ENCODE measurements at regions not wholly inside any gene's neighbourhood (a gene's known extent, or its start where the extent isn't known, plus 50 kb on each side); places are given as distances from the start of the nearest gene placed in this dataset.

DNA sequence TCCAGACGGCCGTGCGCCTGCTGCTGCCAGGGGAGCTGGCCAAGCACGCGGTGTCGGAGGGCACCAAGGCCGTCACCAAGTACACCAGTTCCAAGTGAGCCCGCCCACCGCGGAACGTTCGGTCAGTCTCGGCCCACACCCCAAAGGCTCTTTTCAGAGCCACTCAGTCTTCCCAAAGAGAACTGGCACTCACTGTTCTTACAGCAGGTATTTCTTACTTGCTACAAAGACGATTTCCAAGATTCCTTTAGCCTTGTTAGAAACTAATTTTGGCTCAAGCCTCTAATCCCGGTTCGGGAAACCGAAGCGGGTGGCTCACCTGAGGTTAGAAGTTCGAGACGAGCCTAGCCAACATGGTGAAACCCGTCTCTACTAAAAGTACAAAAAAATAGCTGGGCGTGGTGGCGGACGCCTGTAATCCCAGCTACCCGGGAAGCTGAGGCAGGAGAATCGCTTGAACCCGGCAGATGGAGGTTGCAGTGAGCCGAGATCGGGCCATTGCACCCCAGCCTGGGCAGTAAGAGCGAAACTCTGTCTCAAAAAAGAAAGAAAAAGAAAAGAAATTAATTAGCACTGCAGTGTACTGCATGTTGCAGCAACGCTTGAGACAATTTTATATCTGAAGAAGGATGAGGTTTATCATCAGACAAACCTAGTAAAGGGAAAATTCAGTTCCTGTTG is 73.1 kb downstream of the OR2B2 start (continued):
- TF ChIP-seq ZNF337 (CRISPR knock-in tag; IDR thresholded peaks at IDR 0.05; ENCODE audit: borderline replicate concordance, low read depth) (0 out of 2 replicates have a peak, but pooled peaks have one; percentile 16), ZNF816 (CRISPR knock-in tag; IDR thresholded peaks at IDR 0.05; ENCODE audit: borderline replicate concordance) (no peak; the same call in 1 of the 2 replicates), ZFP82 (CRISPR knock-in tag; IDR thresholded peaks at IDR 0.05; ENCODE audit: borderline replicate concordance) (no peak), KLF9 (CRISPR knock-in tag; IDR thresholded peaks at IDR 0.05; ENCODE audit: low read depth) (no peak), ZNF556 (CRISPR knock-in tag; IDR thresholded peaks at IDR 0.05; ENCODE audit: borderline replicate concordance) (peak; percentile 76; the same call in 1 of the 2 replicates), PAX8 (CRISPR knock-in tag; IDR thresholded peaks at IDR 0.05; ENCODE audit: borderline replicate concordance) (0 out of 2 replicates have a peak, but pooled peaks have one; percentile 57), JARID2 (CRISPR knock-in tag; IDR thresholded peaks at IDR 0.05; ENCODE audit: insufficient replicate concordance) (no peak)
- TF ChIP-seq, protein P1, sequence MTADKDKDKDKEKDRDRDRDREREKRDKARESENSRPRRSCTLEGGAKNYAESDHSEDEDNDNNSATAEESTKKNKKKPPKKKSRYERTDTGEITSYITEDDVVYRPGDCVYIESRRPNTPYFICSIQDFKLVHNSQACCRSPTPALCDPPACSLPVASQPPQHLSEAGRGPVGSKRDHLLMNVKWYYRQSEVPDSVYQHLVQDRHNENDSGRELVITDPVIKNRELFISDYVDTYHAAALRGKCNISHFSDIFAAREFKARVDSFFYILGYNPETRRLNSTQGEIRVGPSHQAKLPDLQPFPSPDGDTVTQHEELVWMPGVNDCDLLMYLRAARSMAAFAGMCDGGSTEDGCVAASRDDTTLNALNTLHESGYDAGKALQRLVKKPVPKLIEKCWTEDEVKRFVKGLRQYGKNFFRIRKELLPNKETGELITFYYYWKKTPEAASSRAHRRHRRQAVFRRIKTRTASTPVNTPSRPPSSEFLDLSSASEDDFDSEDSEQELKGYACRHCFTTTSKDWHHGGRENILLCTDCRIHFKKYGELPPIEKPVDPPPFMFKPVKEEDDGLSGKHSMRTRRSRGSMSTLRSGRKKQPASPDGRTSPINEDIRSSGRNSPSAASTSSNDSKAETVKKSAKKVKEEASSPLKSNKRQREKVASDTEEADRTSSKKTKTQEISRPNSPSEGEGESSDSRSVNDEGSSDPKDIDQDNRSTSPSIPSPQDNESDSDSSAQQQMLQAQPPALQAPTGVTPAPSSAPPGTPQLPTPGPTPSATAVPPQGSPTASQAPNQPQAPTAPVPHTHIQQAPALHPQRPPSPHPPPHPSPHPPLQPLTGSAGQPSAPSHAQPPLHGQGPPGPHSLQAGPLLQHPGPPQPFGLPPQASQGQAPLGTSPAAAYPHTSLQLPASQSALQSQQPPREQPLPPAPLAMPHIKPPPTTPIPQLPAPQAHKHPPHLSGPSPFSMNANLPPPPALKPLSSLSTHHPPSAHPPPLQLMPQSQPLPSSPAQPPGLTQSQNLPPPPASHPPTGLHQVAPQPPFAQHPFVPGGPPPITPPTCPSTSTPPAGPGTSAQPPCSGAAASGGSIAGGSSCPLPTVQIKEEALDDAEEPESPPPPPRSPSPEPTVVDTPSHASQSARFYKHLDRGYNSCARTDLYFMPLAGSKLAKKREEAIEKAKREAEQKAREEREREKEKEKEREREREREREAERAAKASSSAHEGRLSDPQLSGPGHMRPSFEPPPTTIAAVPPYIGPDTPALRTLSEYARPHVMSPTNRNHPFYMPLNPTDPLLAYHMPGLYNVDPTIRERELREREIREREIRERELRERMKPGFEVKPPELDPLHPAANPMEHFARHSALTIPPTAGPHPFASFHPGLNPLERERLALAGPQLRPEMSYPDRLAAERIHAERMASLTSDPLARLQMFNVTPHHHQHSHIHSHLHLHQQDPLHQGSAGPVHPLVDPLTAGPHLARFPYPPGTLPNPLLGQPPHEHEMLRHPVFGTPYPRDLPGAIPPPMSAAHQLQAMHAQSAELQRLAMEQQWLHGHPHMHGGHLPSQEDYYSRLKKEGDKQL (CRISPR knock-in tag; IDR thresholded peaks at IDR 0.05; ENCODE audit: low read depth): no peak
- TF ChIP-seq, protein P2, sequence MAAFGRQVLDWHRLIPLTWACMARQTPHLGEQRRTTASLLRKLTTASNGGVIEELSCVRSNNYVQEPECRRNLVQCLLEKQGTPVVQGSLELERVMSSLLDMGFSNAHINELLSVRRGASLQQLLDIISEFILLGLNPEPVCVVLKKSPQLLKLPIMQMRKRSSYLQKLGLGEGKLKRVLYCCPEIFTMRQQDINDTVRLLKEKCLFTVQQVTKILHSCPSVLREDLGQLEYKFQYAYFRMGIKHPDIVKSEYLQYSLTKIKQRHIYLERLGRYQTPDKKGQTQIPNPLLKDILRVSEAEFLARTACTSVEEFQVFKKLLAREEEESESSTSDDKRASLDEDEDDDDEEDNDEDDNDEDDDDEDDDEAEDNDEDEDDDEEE (CRISPR knock-in tag; IDR thresholded peaks at IDR 0.05): 0 out of 2 replicates have a peak, but pooled peaks have one; percentile 13
- TF ChIP-seq, protein P3, sequence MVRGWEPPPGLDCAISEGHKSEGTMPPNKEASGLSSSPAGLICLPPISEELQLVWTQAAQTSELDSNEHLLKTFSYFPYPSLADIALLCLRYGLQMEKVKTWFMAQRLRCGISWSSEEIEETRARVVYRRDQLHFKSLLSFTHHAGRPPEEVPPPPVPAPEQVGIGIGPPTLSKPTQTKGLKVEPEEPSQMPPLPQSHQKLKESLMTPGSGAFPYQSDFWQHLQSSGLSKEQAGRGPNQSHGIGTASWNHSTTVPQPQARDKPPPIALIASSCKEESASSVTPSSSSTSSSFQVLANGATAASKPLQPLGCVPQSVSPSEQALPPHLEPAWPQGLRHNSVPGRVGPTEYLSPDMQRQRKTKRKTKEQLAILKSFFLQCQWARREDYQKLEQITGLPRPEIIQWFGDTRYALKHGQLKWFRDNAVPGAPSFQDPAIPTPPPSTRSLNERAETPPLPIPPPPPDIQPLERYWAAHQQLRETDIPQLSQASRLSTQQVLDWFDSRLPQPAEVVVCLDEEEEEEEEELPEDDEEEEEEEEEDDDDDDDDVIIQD (CRISPR knock-in tag; IDR thresholded peaks at IDR 0.05; ENCODE audit: low read depth): no peak

Measured in HepG2 (cell line).